Osteocyte (in vitro differentiated cells): ENCODE measurements at regions not wholly inside any gene's neighbourhood (a gene's known extent, or its start where the extent isn't known, plus 50 kb on each side); places are given as distances from the start of the nearest gene placed in this dataset.

Experiments used
- DNase-seq: peaks from one replicate; pipeline ENCODE4 v3.0.0; 2021; ENCODE audit warnings: mixed read lengths; ENCODE audit not compliant: unreplicated experiment; ENCODE audit errors: extremely low spot score
- H3K27ac Mint-ChIP-seq: one replicate; pipeline ENCODE4 v1.8.0; 2021; ENCODE audit warnings: mild to moderate bottlenecking, mixed read lengths; ENCODE audit not compliant: unreplicated experiment
- H3K27me3 Mint-ChIP-seq: one replicate; pipeline ENCODE4 v1.8.0; 2021; ENCODE audit warnings: mixed read lengths; ENCODE audit not compliant: unreplicated experiment
- H3K36me3 Mint-ChIP-seq: one replicate; pipeline ENCODE4 v1.8.0; 2021; ENCODE audit warnings: mixed read lengths; ENCODE audit not compliant: unreplicated experiment
- H3K4me1 Mint-ChIP-seq: one replicate; pipeline ENCODE4 v1.8.0; 2021; ENCODE audit warnings: mixed read lengths; ENCODE audit not compliant: unreplicated experiment
- H3K4me3 Mint-ChIP-seq: one replicate; pipeline ENCODE4 v1.8.0; 2021; ENCODE audit warnings: mild to moderate bottlenecking, moderate library complexity, mixed read lengths; ENCODE audit not compliant: unreplicated experiment
- H3K9me3 Mint-ChIP-seq: one replicate; pipeline ENCODE4 v1.8.0; 2021; ENCODE audit warnings: mixed read lengths; ENCODE audit not compliant: unreplicated experiment
- CTCF ChIP-seq: fragments of 200-600 bp; sonication (generic); IDR thresholded peaks from 2 replicates; pipeline ENCODE4 v1.5.0; 2021; ENCODE audit warnings: antibody characterized with exemption, mild to moderate bottlenecking, moderate library complexity

GRCh38 chr5:38045446-38045845 lies 205.6 kb upstream of the GDNF start:
- H3K9me3 Mint-ChIP-seq = no peaks in the 10 kb centered on the region
- no peak for DNase-seq
- no peak for TF ChIP-seq CTCF
- H3K4me1 Mint-ChIP-seq = no peaks in the 10 kb centered on the region
- H3K27ac Mint-ChIP-seq = no peak overlapping the region
- H3K27me3 Mint-ChIP-seq = peaks cover 25% of the 10 kb centered on the region
- H3K36me3 Mint-ChIP-seq = no peaks in the 10 kb centered on the region
- H3K4me3 Mint-ChIP-seq = no peak overlapping the region

GRCh38 chr5:38039826-38040225 lies 200.0 kb upstream of the GDNF start:
- no peak overlapping the region for H3K4me3 Mint-ChIP-seq
- peaks cover 46% of the 10 kb centered on the region for H3K27me3 Mint-ChIP-seq
- no peak for DNase-seq
- H3K27ac Mint-ChIP-seq = no peak overlapping the region
- no peaks in the 10 kb centered on the region for H3K4me1 Mint-ChIP-seq
- no peak for TF ChIP-seq CTCF
- H3K36me3 Mint-ChIP-seq = no peaks in the 10 kb centered on the region
- H3K9me3 Mint-ChIP-seq = no peaks in the 10 kb centered on the region

GRCh38 chr5:38039091-38039490 lies 199.2 kb upstream of the GDNF start:
- H3K4me3 Mint-ChIP-seq = no peak overlapping the region
- no peak for TF ChIP-seq CTCF
- H3K4me1 Mint-ChIP-seq = no peaks in the 10 kb centered on the region
- H3K27me3 Mint-ChIP-seq = peaks cover 46% of the 10 kb centered on the region
- DNase-seq = no peak
- no peaks in the 10 kb centered on the region for H3K9me3 Mint-ChIP-seq
- no peaks in the 10 kb centered on the region for H3K36me3 Mint-ChIP-seq
- no peak overlapping the region for H3K27ac Mint-ChIP-seq

- no peaks in the 10 kb centered on the region for H3K4me1 Mint-ChIP-seq
- no peak for DNase-seq
- H3K36me3 Mint-ChIP-seq = no peaks in the 10 kb centered on the region
- no peak overlapping the region for H3K27ac Mint-ChIP-seq
- no peak overlapping the region for H3K4me3 Mint-ChIP-seq
- H3K9me3 Mint-ChIP-seq = no peaks in the 10 kb centered on the region
- TF ChIP-seq CTCF = no peak
- H3K27me3 Mint-ChIP-seq = peaks cover 36% of the 10 kb centered on the region
Measured at GRCh38 chr5:38036765-38037164, 196.9 kb upstream of the GDNF start.

- no peak overlapping the region for H3K4me3 Mint-ChIP-seq
- DNase-seq = no peak
- H3K27ac Mint-ChIP-seq = no peak overlapping the region
- no peaks in the 10 kb centered on the region for H3K9me3 Mint-ChIP-seq
- H3K36me3 Mint-ChIP-seq = no peaks in the 10 kb centered on the region
- TF ChIP-seq CTCF = no peak
- H3K4me1 Mint-ChIP-seq = no peaks in the 10 kb centered on the region
- H3K27me3 Mint-ChIP-seq = peaks cover 23% of the 10 kb centered on the region
Measured at GRCh38 chr5:38032149-38032548, 192.3 kb upstream of the GDNF start.
